Ovary (tissue), 3 donors: ENCODE measurements at regions not wholly inside any gene's neighbourhood (a gene's known extent, or its start where the extent isn't known, plus 50 kb on each side); places are given as distances from the start of the nearest gene placed in this dataset.

Experiments
- CTCF ChIP-seq, 3 donors: fragments of 450-650 bp in 2 of 3; fragments of 200-600 bp in 1 of 3; IDR thresholded peaks; one replicate each; pipeline versions ENCODE4 v1.5.1 to v1.8.0; 2016 to 2022; ENCODE audit warnings: antibody characterized with exemption in 3 of 3, mild to moderate bottlenecking in 1 of 3
- POLR2A ChIP-seq: fragments of 450-650 bp; IDR thresholded peaks from one replicate; pipeline ENCODE4 v1.6.1; 2017; ENCODE audit warnings: antibody characterized with exemption, mild to moderate bottlenecking, moderate library complexity
- donor health status: DM: no; HTN: no; CAD: no.

- TF ChIP-seq POLR2A, result no peak
- no peak for TF ChIP-seq CTCF (IDR thresholded peaks at IDR 0.05)
Observed at GRCh38 chr13:44307844-44308243, 65.8 kb upstream of the SERP2 start.
